GM23338 (cell line): ENCODE measurements at regions not wholly inside any gene's neighbourhood (a gene's known extent, or its start where the extent isn't known, plus 50 kb on each side); places are given as distances from the start of the nearest gene placed in this dataset.
"Not testable (repeated sequence)": the region's sequence is repeated elsewhere in the genome, so short reads cannot be mapped to it uniquely, and the experiment has no call there.

Experiments used
- ATAC-seq: fragments of 200-7000 bp; cut with Tn5 transposase; 3 replicates; pipeline ENCODE4 v1.9.1; 2020
- DNase-seq: peaks from one replicate; pipeline ENCODE4 v3.0.0-alpha.2; 2015; ENCODE audit warnings: low spot score
- H2AFZ ChIP-seq: fragments of 200-600 bp; sonication (generic); 2 replicates; pipeline ENCODE4 v1.8.0; 2016; ENCODE audit warnings: antibody characterized with exemption, mild to moderate bottlenecking, moderate library complexity
- H3F3A ChIP-seq: fragments of 200-600 bp; sonication (generic); replicated peaks from 2 replicates; pipeline ENCODE4 v1.8.0; 2017; ENCODE audit warnings: antibody characterized with exemption, mixed run types, low read depth
- H3K27ac ChIP-seq: fragments of 200-600 bp; sonication (generic); 2 replicates; pipeline ENCODE4 v1.6.1; 2016; ENCODE audit warnings: low read depth
- H3K27me3 ChIP-seq: fragments of 200-600 bp; sonication (generic); 2 replicates; pipeline ENCODE4 v1.8.0; 2016; ENCODE audit warnings: mild to moderate bottlenecking, mixed run types, moderate library complexity; ENCODE audit not compliant: insufficient read depth
- H3K36me3 ChIP-seq: fragments of 200-600 bp; sonication (generic); 2 replicates; pipeline ENCODE4 v1.8.0; 2016; ENCODE audit warnings: mild to moderate bottlenecking; ENCODE audit not compliant: insufficient read depth
- H3K4me1 ChIP-seq: fragments of 200-600 bp; sonication (generic); 2 replicates; pipeline ENCODE4 v1.8.0; 2016; ENCODE audit warnings: mild to moderate bottlenecking, moderate library complexity; ENCODE audit not compliant: insufficient read depth
- H3K4me2 ChIP-seq: fragments of 200-600 bp; sonication (generic); 2 replicates; pipeline ENCODE4 v1.7.1; 2017; ENCODE audit warnings: mixed run types
- H3K4me3 ChIP-seq: fragments of 200-600 bp; sonication (generic); 2 replicates; pipeline ENCODE4 v1.6.1; 2016; ENCODE audit warnings: mixed run types
- H3K79me2 ChIP-seq: fragments of 200-600 bp; sonication (generic); replicated peaks from 2 replicates; pipeline ENCODE4 v1.8.0; 2017; ENCODE audit warnings: mild to moderate bottlenecking; ENCODE audit not compliant: insufficient read depth
- H3K9me2 ChIP-seq: fragments of 200-600 bp; sonication (generic); 2 replicates; pipeline ENCODE4 v1.8.0; 2017; ENCODE audit not compliant: insufficient read depth
- H4K20me1 ChIP-seq: fragments of 200-600 bp; sonication (generic); replicated peaks from 2 replicates; pipeline ENCODE4 v1.8.0; 2017; ENCODE audit warnings: mild to moderate bottlenecking; ENCODE audit not compliant: insufficient read depth
- H3K27ac Mint-ChIP-seq: 2 replicates; pipeline ENCODE4 v1.8.0; 2020; ENCODE audit warnings: inconsistent platforms, mild to moderate bottlenecking, moderate library complexity, mixed read lengths
- H3K27me3 Mint-ChIP-seq: 3 replicates; pipeline ENCODE4 v1.8.0; 2022; ENCODE audit warnings: low read depth, mild to moderate bottlenecking, moderate library complexity, mixed read lengths, inconsistent platforms; ENCODE audit not compliant: insufficient read depth, poor library complexity
- H3K36me3 Mint-ChIP-seq: 3 replicates; pipeline ENCODE4 v1.8.0; 2021; ENCODE audit warnings: low read depth, mild to moderate bottlenecking, inconsistent platforms, moderate library complexity, mixed read lengths
- H3K4me1 Mint-ChIP-seq: 3 replicates; pipeline ENCODE4 v1.8.0; 2020; ENCODE audit warnings: mild to moderate bottlenecking, inconsistent platforms, mixed read lengths
- H3K4me3 Mint-ChIP-seq: 3 replicates; pipeline ENCODE4 v1.8.0; 2021; ENCODE audit warnings: moderate library complexity, mild to moderate bottlenecking, inconsistent platforms, mixed read lengths
- H3K9me3 Mint-ChIP-seq: 3 replicates; pipeline ENCODE4 v1.8.0; 2020; ENCODE audit warnings: moderate library complexity, mild to moderate bottlenecking, inconsistent platforms, mixed read lengths
- CREB1 ChIP-seq: fragments of 250-450 bp; sonication (Bioruptor Pico); IDR thresholded peaks from 2 replicates; pipeline ENCODE4 v1.5.0; 2020; ENCODE audit warnings: low read depth, mild to moderate bottlenecking, moderate library complexity
- CTCF ChIP-seq, 2 experiments: fragments of 200-600 bp in 1 of 2; sonication (generic) in 1 of 2; conservative IDR thresholded peaks; 2 replicates each; pipeline versions ENCODE4 v1.5.1 to v1.6.1; 2016 to 2017; ENCODE audit warnings: antibody characterized with exemption in 2 of 2, low read depth in 2 of 2, mild to moderate bottlenecking in 2 of 2, moderate library complexity in 1 of 2
- EZH2 ChIP-seq: fragments of 200-600 bp; sonication (generic); IDR thresholded peaks from one replicate; pipeline ENCODE4 v1.8.0; 2017; ENCODE audit warnings: antibody characterized with exemption, mild to moderate bottlenecking, low read depth; ENCODE audit not compliant: unreplicated experiment
- EZH2phosphoT487 ChIP-seq: fragments of 200-600 bp; sonication (generic); IDR thresholded peaks from one replicate; pipeline ENCODE4 v1.8.1; 2018; ENCODE audit warnings: antibody characterized with exemption; ENCODE audit not compliant: unreplicated experiment
- JUNB ChIP-seq: IDR thresholded peaks from one replicate; pipeline ENCODE4 v1.6.1; 2016; ENCODE audit warnings: antibody characterized with exemption; ENCODE audit not compliant: unreplicated experiment
- NANOG ChIP-seq: IDR thresholded peaks from 2 replicates; pipeline ENCODE4 v1.6.1; 2016; ENCODE audit warnings: antibody characterized with exemption, borderline replicate concordance
- POLR2AphosphoS5 ChIP-seq: IDR thresholded peaks from 2 replicates; pipeline ENCODE4 v1.6.1; 2016; ENCODE audit warnings: antibody characterized with exemption, low read depth
- STAT1 ChIP-seq: IDR thresholded peaks from one replicate; pipeline ENCODE4 v1.6.1; 2016; ENCODE audit warnings: antibody characterized with exemption; ENCODE audit not compliant: unreplicated experiment
- ZNF114 ChIP-seq: fragments of 250-450 bp; sonication (Bioruptor Pico); IDR thresholded peaks from 2 replicates; pipeline ENCODE4 v1.5.0; 2020; ENCODE audit warnings: mild to moderate bottlenecking, moderate library complexity
- ZNF331 ChIP-seq: fragments of 250-450 bp; sonication (Bioruptor Pico); IDR thresholded peaks from 2 replicates; pipeline ENCODE4 v1.5.0; 2020; ENCODE audit warnings: low read depth, mild to moderate bottlenecking, moderate library complexity
- TF ChIP-seq, protein P1 (sequence below): IDR thresholded peaks from 2 replicates; pipeline ENCODE4 v1.6.1; 2016; ENCODE audit warnings: antibody characterized with exemption
- TF ChIP-seq, protein P2 (sequence below): IDR thresholded peaks from one replicate; pipeline ENCODE4 v1.6.1; 2018; ENCODE audit warnings: antibody characterized with exemption; ENCODE audit not compliant: unreplicated experiment
- TF ChIP-seq, protein P3 (sequence below): fragments of 250-450 bp; sonication (Bioruptor Pico); IDR thresholded peaks from 2 replicates; pipeline ENCODE4 v1.5.0; 2020; ENCODE audit warnings: mild to moderate bottlenecking, moderate library complexity

GRCh38 chr5:104859437-104859836 is 1296.8 kb upstream of the NUDT12 start:
- Histone ChIP-seq H4K20me1 (no peaks in the 10 kb centered on the region), H3K9me2 (no peaks in the 10 kb centered on the region), H3K36me3 (no peaks in the 10 kb centered on the region), H3K27me3 (no peaks in the 10 kb centered on the region), H3K79me2 (no peaks in the 10 kb centered on the region), H3K4me1 (no peaks in the 10 kb centered on the region), H3F3A (no peaks in the 10 kb centered on the region), H3K27ac (no peak overlapping the region), H3K4me3 (no peak overlapping the region), H2AFZ (no peak overlapping the region), H3K4me2 (no peak overlapping the region)
- DNase-seq, result no peak
- Mint-ChIP-seq H3K4me1 (no peaks in the 10 kb centered on the region), H3K27ac (no peak overlapping the region), H3K36me3 (no peaks in the 10 kb centered on the region), H3K27me3 (no peaks in the 10 kb centered on the region), H3K9me3 (no peaks in the 10 kb centered on the region), H3K4me3 (no peak overlapping the region)
- TF ChIP-seq ZNF331 (no peak), EZH2 (no peak), EZH2phosphoT487 (no peak), ZNF114 (no peak), POLR2AphosphoS5 (no peak), JUNB (no peak), CREB1 (CRISPR knock-in tag) (no peak), STAT1 (no peak), CTCF (conservative IDR thresholded peaks at IDR 0.05; ENCODE audit: low read depth in 2 of 2) (no peak), NANOG (no peak)
- TF ChIP-seq, protein P1, sequence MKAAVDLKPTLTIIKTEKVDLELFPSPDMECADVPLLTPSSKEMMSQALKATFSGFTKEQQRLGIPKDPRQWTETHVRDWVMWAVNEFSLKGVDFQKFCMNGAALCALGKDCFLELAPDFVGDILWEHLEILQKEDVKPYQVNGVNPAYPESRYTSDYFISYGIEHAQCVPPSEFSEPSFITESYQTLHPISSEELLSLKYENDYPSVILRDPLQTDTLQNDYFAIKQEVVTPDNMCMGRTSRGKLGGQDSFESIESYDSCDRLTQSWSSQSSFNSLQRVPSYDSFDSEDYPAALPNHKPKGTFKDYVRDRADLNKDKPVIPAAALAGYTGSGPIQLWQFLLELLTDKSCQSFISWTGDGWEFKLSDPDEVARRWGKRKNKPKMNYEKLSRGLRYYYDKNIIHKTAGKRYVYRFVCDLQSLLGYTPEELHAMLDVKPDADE, result no peak
- TF ChIP-seq, protein P2, sequence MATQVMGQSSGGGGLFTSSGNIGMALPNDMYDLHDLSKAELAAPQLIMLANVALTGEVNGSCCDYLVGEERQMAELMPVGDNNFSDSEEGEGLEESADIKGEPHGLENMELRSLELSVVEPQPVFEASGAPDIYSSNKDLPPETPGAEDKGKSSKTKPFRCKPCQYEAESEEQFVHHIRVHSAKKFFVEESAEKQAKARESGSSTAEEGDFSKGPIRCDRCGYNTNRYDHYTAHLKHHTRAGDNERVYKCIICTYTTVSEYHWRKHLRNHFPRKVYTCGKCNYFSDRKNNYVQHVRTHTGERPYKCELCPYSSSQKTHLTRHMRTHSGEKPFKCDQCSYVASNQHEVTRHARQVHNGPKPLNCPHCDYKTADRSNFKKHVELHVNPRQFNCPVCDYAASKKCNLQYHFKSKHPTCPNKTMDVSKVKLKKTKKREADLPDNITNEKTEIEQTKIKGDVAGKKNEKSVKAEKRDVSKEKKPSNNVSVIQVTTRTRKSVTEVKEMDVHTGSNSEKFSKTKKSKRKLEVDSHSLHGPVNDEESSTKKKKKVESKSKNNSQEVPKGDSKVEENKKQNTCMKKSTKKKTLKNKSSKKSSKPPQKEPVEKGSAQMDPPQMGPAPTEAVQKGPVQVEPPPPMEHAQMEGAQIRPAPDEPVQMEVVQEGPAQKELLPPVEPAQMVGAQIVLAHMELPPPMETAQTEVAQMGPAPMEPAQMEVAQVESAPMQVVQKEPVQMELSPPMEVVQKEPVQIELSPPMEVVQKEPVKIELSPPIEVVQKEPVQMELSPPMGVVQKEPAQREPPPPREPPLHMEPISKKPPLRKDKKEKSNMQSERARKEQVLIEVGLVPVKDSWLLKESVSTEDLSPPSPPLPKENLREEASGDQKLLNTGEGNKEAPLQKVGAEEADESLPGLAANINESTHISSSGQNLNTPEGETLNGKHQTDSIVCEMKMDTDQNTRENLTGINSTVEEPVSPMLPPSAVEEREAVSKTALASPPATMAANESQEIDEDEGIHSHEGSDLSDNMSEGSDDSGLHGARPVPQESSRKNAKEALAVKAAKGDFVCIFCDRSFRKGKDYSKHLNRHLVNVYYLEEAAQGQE, result no peak
- TF ChIP-seq, protein P3, sequence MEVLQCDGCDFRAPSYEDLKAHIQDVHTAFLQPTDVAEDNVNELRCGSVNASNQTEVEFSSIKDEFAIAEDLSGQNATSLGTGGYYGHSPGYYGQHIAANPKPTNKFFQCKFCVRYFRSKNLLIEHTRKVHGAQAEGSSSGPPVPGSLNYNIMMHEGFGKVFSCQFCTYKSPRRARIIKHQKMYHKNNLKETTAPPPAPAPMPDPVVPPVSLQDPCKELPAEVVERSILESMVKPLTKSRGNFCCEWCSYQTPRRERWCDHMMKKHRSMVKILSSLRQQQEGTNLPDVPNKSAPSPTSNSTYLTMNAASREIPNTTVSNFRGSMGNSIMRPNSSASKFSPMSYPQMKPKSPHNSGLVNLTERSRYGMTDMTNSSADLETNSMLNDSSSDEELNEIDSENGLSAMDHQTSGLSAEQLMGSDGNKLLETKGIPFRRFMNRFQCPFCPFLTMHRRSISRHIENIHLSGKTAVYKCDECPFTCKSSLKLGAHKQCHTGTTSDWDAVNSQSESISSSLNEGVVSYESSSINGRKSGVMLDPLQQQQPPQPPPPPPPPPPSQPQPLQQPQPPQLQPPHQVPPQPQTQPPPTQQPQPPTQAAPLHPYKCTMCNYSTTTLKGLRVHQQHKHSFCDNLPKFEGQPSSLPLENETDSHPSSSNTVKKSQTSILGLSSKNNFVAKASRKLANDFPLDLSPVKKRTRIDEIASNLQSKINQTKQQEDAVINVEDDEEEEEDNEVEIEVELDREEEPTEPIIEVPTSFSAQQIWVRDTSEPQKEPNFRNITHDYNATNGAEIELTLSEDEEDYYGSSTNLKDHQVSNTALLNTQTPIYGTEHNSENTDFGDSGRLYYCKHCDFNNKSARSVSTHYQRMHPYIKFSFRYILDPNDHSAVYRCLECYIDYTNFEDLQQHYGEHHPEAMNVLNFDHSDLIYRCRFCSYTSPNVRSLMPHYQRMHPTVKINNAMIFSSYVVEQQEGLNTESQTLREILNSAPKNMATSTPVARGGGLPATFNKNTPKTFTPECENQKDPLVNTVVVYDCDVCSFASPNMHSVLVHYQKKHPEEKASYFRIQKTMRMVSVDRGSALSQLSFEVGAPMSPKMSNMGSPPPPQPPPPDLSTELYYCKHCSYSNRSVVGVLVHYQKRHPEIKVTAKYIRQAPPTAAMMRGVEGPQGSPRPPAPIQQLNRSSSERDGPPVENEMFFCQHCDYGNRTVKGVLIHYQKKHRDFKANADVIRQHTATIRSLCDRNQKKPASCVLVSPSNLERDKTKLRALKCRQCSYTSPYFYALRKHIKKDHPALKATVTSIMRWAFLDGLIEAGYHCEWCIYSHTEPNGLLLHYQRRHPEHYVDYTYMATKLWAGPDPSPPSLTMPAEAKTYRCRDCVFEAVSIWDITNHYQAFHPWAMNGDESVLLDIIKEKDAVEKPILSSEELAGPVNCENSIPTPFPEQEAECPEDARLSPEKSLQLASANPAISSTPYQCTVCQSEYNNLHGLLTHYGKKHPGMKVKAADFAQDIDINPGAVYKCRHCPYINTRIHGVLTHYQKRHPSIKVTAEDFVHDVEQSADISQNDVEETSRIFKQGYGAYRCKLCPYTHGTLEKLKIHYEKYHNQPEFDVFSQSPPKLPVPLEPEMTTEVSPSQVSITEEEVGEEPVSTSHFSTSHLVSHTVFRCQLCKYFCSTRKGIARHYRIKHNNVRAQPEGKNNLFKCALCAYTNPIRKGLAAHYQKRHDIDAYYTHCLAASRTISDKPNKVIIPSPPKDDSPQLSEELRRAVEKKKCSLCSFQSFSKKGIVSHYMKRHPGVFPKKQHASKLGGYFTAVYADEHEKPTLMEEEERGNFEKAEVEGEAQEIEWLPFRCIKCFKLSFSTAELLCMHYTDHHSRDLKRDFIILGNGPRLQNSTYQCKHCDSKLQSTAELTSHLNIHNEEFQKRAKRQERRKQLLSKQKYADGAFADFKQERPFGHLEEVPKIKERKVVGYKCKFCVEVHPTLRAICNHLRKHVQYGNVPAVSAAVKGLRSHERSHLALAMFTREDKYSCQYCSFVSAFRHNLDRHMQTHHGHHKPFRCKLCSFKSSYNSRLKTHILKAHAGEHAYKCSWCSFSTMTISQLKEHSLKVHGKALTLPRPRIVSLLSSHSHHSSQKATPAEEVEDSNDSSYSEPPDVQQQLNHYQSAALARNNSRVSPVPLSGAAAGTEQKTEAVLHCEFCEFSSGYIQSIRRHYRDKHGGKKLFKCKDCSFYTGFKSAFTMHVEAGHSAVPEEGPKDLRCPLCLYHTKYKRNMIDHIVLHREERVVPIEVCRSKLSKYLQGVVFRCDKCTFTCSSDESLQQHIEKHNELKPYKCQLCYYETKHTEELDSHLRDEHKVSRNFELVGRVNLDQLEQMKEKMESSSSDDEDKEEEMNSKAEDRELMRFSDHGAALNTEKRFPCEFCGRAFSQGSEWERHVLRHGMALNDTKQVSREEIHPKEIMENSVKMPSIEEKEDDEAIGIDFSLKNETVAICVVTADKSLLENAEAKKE, result no peak
- no peak for ATAC-seq

- H3K4me1 ChIP-seq, H3K36me3 Mint-ChIP-seq, H3K9me3 Mint-ChIP-seq, H3F3A ChIP-seq, DNase-seq, H2AFZ ChIP-seq, H3K36me3 ChIP-seq, H3K9me2 ChIP-seq, ATAC-seq, H3K4me3 Mint-ChIP-seq, H4K20me1 ChIP-seq, H3K27me3 Mint-ChIP-seq, H3K27ac ChIP-seq, H3K4me2 ChIP-seq, H3K79me2 ChIP-seq, H3K27me3 ChIP-seq, H3K4me1 Mint-ChIP-seq, H3K27ac Mint-ChIP-seq, H3K4me3 ChIP-seq: not testable (repeated sequence)
These were observed 1289.5 kb upstream of the NUDT12 start for GRCh38 chr5:104852099-104852498.
